ENCODE measurements at regions not wholly inside any gene's neighbourhood (a gene's known extent, or its start where the extent isn't known, plus 50 kb on each side); places are given as distances from the start of the nearest gene placed in this dataset.

- no peak for TF ChIP-seq CTCF (IDR thresholded peaks at IDR 0.05)
- no peak for TF ChIP-seq POLR2A (IDR thresholded peaks at IDR 0.05)
Measured at GRCh38 chr7:1291845-1292765, 59.4 kb downstream of the UNCX start.
